ENCODE measurements at regions not wholly inside any gene's neighbourhood (a gene's known extent, or its start where the extent isn't known, plus 50 kb on each side); places are given as distances from the start of the nearest gene placed in this dataset.
A peak's percentile ranks its signal among the peaks of the same experiment; 100 is the strongest.

DNA sequence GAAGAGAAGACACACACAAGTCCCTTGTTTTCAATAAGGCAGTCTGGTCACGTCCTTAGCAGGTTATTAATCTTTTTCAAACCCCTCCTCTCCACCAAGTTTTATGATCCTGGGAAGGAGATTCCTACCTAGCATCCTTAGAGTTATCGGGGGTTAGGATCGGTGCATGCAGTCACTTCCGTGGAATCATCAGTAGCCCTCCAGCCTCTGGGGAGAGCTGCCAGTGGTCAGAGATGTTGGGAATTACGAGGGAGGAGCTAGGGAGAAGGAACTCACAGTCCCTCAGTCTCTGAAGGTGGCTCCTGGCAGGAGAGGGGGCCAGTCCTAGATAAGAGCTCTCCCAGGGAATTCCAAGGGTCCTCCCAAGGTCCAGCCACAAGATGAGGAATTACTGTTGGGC, 57.7 kb upstream of the ATP5PO start:
- no peak overlapping the region for H3K4me3 ChIP-seq (ENCODE audit: low read length)
- no peak for DNase-seq (ENCODE audit: low read depth)

GRCh38 chr21:33972539-33972938, 56.9 kb upstream of the ATP5PO start:
- TF ChIP-seq, protein P1, sequence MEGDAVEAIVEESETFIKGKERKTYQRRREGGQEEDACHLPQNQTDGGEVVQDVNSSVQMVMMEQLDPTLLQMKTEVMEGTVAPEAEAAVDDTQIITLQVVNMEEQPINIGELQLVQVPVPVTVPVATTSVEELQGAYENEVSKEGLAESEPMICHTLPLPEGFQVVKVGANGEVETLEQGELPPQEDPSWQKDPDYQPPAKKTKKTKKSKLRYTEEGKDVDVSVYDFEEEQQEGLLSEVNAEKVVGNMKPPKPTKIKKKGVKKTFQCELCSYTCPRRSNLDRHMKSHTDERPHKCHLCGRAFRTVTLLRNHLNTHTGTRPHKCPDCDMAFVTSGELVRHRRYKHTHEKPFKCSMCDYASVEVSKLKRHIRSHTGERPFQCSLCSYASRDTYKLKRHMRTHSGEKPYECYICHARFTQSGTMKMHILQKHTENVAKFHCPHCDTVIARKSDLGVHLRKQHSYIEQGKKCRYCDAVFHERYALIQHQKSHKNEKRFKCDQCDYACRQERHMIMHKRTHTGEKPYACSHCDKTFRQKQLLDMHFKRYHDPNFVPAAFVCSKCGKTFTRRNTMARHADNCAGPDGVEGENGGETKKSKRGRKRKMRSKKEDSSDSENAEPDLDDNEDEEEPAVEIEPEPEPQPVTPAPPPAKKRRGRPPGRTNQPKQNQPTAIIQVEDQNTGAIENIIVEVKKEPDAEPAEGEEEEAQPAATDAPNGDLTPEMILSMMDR (IDR thresholded peaks at IDR 0.05; ENCODE audit: insufficient read depth, low read depth, low read length, missing control alignments): no peak
- no peak for DNase-seq (ENCODE audit: low read depth)
- no peak overlapping the region for H3K4me3 ChIP-seq (ENCODE audit: low read length)

More for the DNA sequence above, 57.7 kb upstream of the ATP5PO start:
- TF ChIP-seq, protein P1 (IDR thresholded peaks at IDR 0.05; ENCODE audit: insufficient read depth, low read depth, low read length, missing control alignments): no peak

DNA sequence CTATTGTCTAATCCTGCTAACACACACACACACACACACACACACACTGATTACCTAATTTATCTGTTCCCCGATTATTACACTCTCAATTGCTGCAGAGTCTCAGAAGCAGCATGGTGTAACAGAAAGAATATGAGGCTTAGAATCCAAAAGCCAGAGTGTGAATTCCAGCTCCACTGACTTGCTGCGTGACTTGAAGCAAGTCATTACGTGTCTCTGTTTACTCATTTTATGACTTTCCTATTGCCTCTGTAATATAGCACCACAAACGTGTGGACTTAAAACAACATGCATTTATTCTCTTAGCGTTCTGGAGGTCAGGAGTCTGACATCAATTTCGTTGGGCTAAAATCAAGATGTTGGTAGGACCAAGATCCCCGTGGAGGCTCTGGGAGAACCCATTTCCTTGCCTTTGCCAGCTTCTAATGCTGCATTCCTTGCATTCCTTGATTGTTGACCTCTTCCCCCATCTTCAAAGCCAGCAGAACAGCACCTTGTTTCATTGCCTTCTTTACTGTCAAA, 55.9 kb upstream of the ATP5PO start:
- DNase-seq (ENCODE audit: low read depth): peak; percentile 89
- TF ChIP-seq, protein P1 (IDR thresholded peaks at IDR 0.05; ENCODE audit: insufficient read depth, low read depth, low read length, missing control alignments): no peak
- no peak overlapping the region for H3K4me3 ChIP-seq (ENCODE audit: low read length)

GRCh38 chr21:33969581-33969980, 54.0 kb upstream of the ATP5PO start:
- TF ChIP-seq, protein P1 (IDR thresholded peaks at IDR 0.05; ENCODE audit: insufficient read depth, low read depth, low read length, missing control alignments): no peak
- no peak for DNase-seq (ENCODE audit: low read depth)
- no peak overlapping the region for H3K4me3 ChIP-seq (ENCODE audit: low read length)

- no peak for DNase-seq (ENCODE audit: low read depth)
- TF ChIP-seq, protein P1 (IDR thresholded peaks at IDR 0.05; ENCODE audit: insufficient read depth, low read depth, low read length, missing control alignments): no peak
- no peak overlapping the region for H3K4me3 ChIP-seq (ENCODE audit: low read length)
Measured at GRCh38 chr21:33968995-33969348, 53.4 kb upstream of the ATP5PO start.

GRCh38 chr21:33968080-33968994, 52.7 kb upstream of the ATP5PO start:
- DNase-seq (ENCODE audit: low read depth): peak; percentile 68
- TF ChIP-seq, protein P1 (IDR thresholded peaks at IDR 0.05; ENCODE audit: insufficient read depth, low read depth, low read length, missing control alignments): no peak
- no peak overlapping the region for H3K4me3 ChIP-seq (ENCODE audit: low read length)

Data from epithelial cell of esophagus (primary cell).